ENCODE measurements at regions not wholly inside any gene's neighbourhood (a gene's known extent, or its start where the extent isn't known, plus 50 kb on each side); places are given as distances from the start of the nearest gene placed in this dataset.

GRCh38 chr22:46094676-46095075, 55.6 kb upstream of the PPARA start:
- TF ChIP-seq CTCF (IDR thresholded peaks at IDR 0.05) (no peak), POLR2A (IDR thresholded peaks at IDR 0.05) (no peak)
